Inflammatory macrophage treated with lipopolysaccharide for 4 hours (primary cell): ENCODE measurements at regions not wholly inside any gene's neighbourhood (a gene's known extent, or its start where the extent isn't known, plus 50 kb on each side); places are given as distances from the start of the nearest gene placed in this dataset.

ENCODE experiments used
- DNase-seq: peaks from one replicate; pipeline ENCODE4 v3.0.0-alpha.2; 2020

DNA sequence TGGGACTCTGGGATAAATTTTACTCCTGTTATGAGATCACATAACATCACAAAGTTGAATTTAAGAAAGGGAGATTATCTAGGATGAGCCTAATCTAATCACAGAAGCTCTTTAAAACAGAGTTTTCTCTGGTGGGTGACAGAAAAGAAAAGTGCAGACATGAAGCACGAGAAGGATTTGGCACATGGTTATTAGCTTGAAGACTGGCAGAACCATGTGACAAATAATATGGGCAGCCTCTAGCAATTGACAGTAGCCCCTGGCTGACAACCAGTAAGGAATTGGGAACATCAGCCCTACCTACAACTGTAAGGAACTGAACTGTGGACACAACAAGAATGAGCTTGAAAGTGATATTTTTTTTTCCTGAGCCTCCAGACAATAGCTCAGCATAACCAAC is 243.1 kb downstream of the HTR1A start:
- no peak for DNase-seq

- DNase-seq: no peak
Measured at GRCh38 chr5:63700241-63700640, 262.0 kb downstream of the HTR1A start.

GRCh38 chr5:63697811-63698210 is 264.4 kb downstream of the HTR1A start:
- DNase-seq: no peak

DNA sequence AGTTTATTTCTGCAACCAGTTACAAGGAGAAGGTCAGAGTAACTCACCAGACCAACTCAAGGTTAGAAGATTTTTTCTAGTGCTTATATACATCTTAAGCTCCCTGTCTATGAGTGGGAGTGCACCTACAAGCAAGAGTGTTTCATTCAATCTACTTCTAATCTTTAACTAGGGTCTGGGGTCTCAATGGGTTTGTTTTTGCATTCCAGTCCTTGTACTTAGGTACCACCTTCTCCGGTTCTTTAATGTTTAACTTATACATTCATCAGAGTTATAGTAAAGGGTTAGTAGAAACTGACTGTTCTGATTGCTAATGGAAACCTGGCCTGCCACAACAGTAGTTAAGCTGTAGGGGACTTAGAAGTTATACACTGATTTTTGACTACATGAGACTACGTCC is 271.7 kb downstream of the HTR1A start:
- no peak for DNase-seq

DNA sequence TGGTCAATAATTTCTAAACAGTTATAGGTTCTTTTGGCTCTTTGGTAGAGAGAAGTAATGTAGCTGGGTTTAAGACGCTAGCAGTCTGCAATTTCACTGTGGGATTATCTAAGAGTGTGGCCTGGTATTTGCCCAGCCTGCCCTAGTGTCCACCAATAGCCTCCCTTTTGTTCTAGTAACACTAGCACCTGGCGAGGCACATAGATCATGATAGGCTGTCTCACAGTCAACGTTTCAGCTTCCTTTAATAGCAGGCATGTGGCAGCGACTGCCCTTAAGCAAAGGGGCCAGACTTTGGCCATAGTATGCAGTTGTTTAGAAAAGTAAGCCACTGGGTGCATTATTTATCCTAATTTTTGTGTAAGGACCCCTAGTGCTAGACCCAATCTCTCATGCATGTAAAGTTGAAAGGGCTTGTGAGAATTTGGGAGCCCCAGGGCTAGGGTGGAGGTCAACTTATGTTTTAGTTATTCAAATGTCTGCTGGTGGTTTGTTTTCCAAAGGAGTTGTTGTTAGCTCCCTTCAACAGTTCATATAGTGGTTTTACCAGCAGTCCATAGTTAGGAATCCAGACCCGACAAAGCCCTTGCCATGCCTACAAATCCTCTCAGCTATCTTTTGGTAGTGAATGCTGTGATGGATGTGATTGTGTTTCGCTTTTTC is 274.3 kb downstream of the HTR1A start:
- no peak for DNase-seq

- DNase-seq: no peak
Measured at GRCh38 chr5:63686938-63687337, 275.3 kb downstream of the HTR1A start.

DNA sequence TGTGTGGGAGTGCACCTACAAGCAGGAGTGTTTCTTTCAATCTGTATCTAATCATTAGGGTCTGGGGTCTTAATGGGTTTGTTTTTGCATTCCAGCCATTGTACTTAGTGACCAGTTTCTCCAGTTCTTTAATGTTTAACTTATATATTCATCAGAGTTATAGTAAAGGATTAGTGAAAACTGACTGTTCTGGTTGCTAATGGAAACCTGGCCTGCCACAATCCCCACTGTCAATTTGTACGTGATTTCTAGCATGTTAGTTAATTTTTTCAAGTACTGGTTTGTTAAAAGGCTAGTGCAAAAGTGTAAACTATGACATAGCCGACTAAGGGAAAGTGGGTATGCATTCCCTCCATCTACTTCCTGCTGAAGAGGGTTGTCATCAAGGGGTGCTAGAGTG is 276.1 kb downstream of the HTR1A start:
- DNase-seq: no peak

DNA sequence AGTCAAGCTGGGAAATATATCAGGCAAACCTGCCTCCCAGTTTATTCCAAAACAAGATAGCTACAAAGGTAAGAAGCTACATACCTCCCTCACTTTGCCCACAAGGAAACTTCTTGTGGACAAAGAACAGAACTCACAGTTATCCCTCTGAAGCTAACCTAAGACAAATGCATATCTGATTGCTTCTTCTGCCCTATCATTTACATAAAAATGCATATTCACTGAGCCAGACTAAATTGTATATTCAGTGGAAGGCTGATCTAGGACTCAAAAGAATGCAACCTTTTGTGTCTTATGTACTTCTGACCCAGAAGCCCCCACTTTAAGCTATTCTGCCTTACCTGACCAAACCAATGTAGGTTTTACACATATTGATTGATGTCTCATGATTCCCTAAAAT is 276.8 kb downstream of the HTR1A start:
- no peak for DNase-seq

DNA sequence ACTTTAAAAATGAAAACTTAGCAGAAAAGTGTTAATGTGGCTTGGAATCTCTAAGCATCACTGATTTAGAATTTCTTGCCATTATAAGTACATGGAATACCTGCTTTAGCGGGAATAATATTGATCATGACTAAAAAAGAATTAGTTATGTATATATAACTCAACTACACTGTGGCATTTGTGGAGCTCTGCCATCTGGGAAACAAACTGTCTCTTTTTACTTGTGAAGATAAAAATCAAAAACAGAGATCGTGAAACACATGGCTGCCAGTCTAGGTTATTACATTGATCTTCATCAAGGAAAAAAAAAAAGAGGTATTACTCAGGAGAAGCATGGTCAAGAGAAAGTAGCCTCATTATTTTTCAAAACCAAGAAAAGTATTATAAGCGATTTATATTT is 287.4 kb downstream of the HTR1A start:
- DNase-seq: no peak

DNA sequence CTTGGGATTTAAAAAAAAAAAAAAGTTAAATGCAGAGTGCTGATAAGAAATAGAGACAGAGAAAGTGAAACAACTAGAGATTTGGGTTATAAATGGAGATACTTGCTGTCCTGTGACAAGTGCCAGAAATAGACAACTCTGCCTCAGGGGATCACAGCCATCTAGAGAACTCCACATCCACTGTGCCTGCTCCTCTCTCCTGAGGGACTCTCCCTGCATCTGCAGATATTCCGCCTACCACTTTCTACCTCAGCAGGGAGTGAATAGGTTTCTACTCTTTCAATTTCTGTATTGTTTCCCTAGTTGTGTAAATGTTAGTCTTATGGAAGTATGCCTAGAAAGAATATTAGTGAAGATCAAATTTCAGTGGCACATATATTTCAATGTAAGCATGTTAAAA is 307.2 kb downstream of the HTR1A start:
- DNase-seq: no peak

- no peak for DNase-seq
Measured at GRCh38 chr5:63650581-63650980, 311.7 kb downstream of the HTR1A start.

- DNase-seq: no peak
Measured at GRCh38 chr5:63648376-63648775, 313.9 kb downstream of the HTR1A start.

GRCh38 chr5:63629951-63630630 is 332.2 kb downstream of the HTR1A start:
- no peak for DNase-seq

- no peak for DNase-seq
Measured at GRCh38 chr5:63613442-63613841, 348.8 kb downstream of the HTR1A start.

DNA sequence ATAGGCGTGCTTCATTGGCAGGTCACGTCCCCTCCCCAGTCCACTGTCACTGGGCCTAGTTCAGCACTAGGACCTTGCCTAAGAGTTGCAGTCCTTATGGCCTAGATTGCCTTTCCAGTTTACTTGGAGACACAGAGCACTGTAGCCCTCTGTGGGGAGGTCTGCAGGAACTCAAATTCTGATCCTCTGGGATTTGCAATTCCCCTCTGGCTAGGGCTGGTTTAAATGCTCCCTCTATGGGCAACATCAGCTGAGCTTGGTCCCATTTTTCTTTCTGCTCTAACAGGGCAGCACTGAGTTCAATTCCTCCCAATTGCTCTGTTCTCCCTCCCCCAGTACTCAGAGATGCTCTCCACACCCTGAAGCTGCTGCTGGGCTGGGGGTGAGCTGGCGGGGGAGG is 358.2 kb downstream of the HTR1A start:
- DNase-seq: no peak

- no peak for DNase-seq
Measured at GRCh38 chr5:63602971-63603370, 359.3 kb downstream of the HTR1A start.

DNA sequence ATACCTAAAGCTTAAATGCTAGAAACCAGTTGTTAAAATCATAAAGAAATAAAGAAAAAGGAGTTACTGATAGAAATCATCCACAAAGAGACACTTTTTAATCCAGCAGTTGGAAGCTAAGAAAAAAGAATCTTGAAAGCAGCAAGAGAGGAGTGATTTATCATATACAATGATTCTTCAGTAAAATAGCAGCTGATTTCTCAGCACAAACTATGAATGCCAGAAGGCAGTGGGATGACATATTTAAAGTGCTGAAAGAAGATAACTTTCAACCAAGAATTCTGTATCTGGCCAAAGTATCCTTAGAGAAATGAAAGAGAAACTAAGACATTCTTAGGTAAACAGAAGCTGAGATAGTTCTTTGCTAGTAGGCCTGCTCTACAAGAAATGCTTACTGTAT is 366.0 kb downstream of the HTR1A start:
- no peak for DNase-seq

GRCh38 chr5:63573380-63573779 is 388.9 kb downstream of the HTR1A start:
- DNase-seq: no peak

- no peak for DNase-seq
Measured at GRCh38 chr5:63572740-63573139, 389.5 kb downstream of the HTR1A start.

GRCh38 chr5:63570752-63571151 is 391.5 kb downstream of the HTR1A start:
- DNase-seq: no peak

DNA sequence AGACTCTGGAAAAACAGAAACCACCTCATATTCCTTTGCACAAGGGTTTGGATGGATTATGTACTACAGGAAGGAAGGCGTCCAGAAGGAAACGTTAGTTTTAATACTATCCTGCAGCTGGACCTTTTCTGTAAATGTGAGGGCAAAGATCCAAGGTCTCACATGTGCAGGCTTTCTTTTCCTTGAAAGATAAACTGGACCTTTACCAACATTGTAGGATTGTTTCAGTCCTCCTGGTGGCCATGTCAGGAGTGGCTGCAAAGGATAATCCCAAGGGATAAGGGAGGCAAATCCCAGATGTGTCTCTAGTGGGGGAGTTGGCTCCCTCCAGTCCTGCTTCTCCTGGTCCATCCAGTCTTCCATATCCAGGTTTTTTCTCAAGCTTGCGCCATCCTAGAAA is 397.5 kb downstream of the HTR1A start:
- DNase-seq: no peak

DNA sequence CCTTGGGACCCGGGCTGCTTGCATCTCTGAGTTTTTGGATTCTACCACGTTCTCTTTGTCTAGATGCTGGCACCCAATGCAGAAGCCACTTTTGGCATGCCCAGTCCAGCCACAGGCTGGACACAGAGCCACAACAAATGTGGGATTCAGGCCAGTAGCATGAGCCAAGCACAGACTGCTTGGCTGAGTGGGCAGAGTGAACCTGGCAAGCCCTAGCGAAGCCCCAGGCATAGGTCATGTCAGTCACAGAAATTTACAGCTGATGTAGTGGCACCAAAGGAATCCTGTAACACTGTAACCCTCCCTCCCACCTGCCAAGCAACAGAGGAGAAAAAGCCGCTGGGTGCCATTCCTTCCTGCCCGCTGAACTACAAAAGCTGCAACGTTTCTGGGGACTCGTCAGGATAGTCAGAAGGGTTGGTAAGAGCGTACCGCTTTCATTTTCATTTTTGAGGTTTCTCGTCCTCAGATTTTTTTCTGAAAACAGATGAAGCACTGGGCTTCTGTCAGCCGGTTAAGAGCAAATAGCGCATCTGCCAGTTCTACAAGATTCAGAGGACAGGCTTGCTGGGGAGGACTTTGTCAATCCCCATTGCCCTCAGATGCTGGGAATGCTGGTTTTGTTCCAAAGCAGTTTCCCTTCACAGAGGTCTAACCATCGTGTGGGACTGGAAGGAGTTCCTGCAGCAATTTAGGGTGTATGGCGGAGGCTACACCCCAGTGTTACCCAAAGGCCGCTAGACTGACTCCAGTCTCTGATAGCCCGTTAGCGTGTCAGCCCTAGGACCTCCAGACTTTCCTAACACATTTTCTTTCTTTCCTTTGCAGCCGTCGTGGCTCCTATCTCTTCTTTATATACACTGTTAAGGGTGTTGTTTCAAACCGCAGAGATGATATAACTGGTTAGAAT is 399.0 kb downstream of the HTR1A start:
- no peak for DNase-seq

GRCh38 chr5:63555874-63556273 is 406.4 kb downstream of the HTR1A start:
- DNase-seq: no peak

- no peak for DNase-seq
Measured at GRCh38 chr5:63554191-63554590, 408.1 kb downstream of the HTR1A start.
